Mesendoderm (in vitro differentiated cells): ENCODE measurements at regions not wholly inside any gene's neighbourhood (a gene's known extent, or its start where the extent isn't known, plus 50 kb on each side); places are given as distances from the start of the nearest gene placed in this dataset.

Experiments
- DNase-seq: peaks from one replicate; pipeline ENCODE4 v3.0.0; 2013
- H2AK5ac ChIP-seq: 2 replicates; pipeline ENCODE4 v1.6.1; 2013; ENCODE audit warnings: low read length, inconsistent platforms
- H2BK120ac ChIP-seq: 2 replicates; pipeline ENCODE4 v1.6.1; 2013; ENCODE audit warnings: low read depth, mild to moderate bottlenecking, low read length, moderate library complexity, mixed read lengths
- H2BK15ac ChIP-seq: replicated peaks from 2 replicates; pipeline ENCODE4 v1.6.1; 2013; ENCODE audit warnings: low read depth, mild to moderate bottlenecking, moderate library complexity
- H2BK5ac ChIP-seq: 2 replicates; pipeline ENCODE4 v1.6.1; 2013; ENCODE audit warnings: low read length, inconsistent platforms
- H3K18ac ChIP-seq: 2 replicates; pipeline ENCODE4 v1.6.1; 2013; ENCODE audit warnings: mild to moderate bottlenecking, low read length, mixed read lengths
- H3K23ac ChIP-seq: one replicate; pipeline ENCODE4 v1.6.1; 2013; ENCODE audit warnings: low read length
- H3K27ac ChIP-seq: 2 replicates; pipeline ENCODE4 v1.5.1; 2013; ENCODE audit warnings: low read depth, mild to moderate bottlenecking, inconsistent platforms, low read length, moderate library complexity
- H3K27me3 ChIP-seq: 2 replicates; pipeline ENCODE4 v1.6.1; 2013; ENCODE audit warnings: low read length, control low read depth, mild to moderate bottlenecking, inconsistent platforms; ENCODE audit not compliant: insufficient read depth, poor library complexity
- H3K36me3 ChIP-seq: 2 replicates; pipeline ENCODE4 v1.6.1; 2013; ENCODE audit warnings: low read length, inconsistent platforms; ENCODE audit not compliant: control insufficient read depth, insufficient read depth
- H3K4ac ChIP-seq: one replicate; pipeline ENCODE4 v1.6.1; 2013; ENCODE audit warnings: low read depth, mild to moderate bottlenecking, low read length, moderate library complexity
- H3K4me1 ChIP-seq: 2 replicates; pipeline ENCODE4 v1.6.1; 2013; ENCODE audit warnings: low read depth, low read length, inconsistent platforms; ENCODE audit not compliant: control insufficient read depth
- H3K4me2 ChIP-seq: 2 replicates; pipeline ENCODE4 v1.6.1; 2013; ENCODE audit warnings: low read length
- H3K4me3 ChIP-seq: 2 replicates; pipeline ENCODE4 v1.5.1; 2013; ENCODE audit warnings: mild to moderate bottlenecking, low read length
- H3K56ac ChIP-seq: one replicate; pipeline ENCODE4 v1.6.1; 2013; ENCODE audit warnings: low read length
- H3K79me1 ChIP-seq: 2 replicates; pipeline ENCODE4 v1.6.1; 2013; ENCODE audit warnings: low read length, inconsistent platforms
- H3K79me2 ChIP-seq: 2 replicates; pipeline ENCODE4 v1.6.1; 2013; ENCODE audit warnings: mild to moderate bottlenecking, low read length; ENCODE audit not compliant: control insufficient read depth, insufficient read depth
- H3K9ac ChIP-seq: 2 replicates; pipeline ENCODE4 v1.6.1; 2013; ENCODE audit warnings: low read length, inconsistent platforms
- H4K5ac ChIP-seq: one replicate; pipeline ENCODE4 v1.6.1; 2013; ENCODE audit warnings: low read length
- H4K8ac ChIP-seq: one replicate; pipeline ENCODE4 v1.6.1; 2013; ENCODE audit warnings: low read depth, mild to moderate bottlenecking, control low read depth, low read length, moderate library complexity
- whole genome bisulfite sequencing: extraction: QIAGEN DNeasy Blood & Tissue Kit; methylation state at CpG from one replicate; pipeline ENCODE4 v1.1.7; 2013; ENCODE audit warnings: low lambda C conversion rate, missing lambda C conversion rate; ENCODE audit not compliant: insufficient coverage; ENCODE audit errors: extremely low coverage; 5-methylcytosine and 5-hydroxymethylcytosine counted together

- WGBS: no CpG with 5 or more reads among the region's 10 CpGs
- no peak overlapping the region for H3K9ac ChIP-seq
- H3K23ac ChIP-seq: no peak overlapping the region
Observed at GRCh38 chr20:53846640-53847039, 223.8 kb downstream of the BCAS1 start.

DNA sequence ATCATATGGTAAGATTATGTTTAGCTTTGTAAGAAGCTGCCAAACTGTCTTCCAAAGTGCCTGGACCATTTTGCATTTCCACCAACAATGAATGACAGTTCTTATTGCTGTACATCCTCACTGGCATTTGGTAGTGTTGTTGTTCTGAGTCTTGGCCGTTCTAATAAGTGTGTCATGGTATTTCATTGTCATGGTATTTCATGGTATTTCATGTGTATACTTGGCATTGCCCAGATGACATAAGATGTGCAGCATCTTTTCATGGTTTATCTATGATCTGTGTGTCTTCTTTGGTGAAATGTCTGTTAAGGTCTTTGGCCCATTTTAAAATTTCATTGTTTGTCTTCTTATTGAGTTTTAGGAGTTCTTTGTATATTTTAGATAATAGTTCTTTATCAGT, 224.4 kb downstream of the BCAS1 start:
- H2BK120ac ChIP-seq: no peak overlapping the region
- H3K4me3 ChIP-seq: no peak overlapping the region
- H3K4me2 ChIP-seq: no peak overlapping the region
- no peak overlapping the region for H3K4ac ChIP-seq
- WGBS: no CpG with 5 or more reads among the region's 1 CpG
- no peak overlapping the region for H3K56ac ChIP-seq
- no peaks in the 10 kb centered on the region for H3K36me3 ChIP-seq
- no peak overlapping the region for H3K18ac ChIP-seq
- H3K79me2 ChIP-seq: no peaks in the 10 kb centered on the region
- H3K23ac ChIP-seq: no peak overlapping the region
- H3K4me1 ChIP-seq: no peaks in the 10 kb centered on the region
- no peaks in the 10 kb centered on the region for H3K79me1 ChIP-seq
- no peak overlapping the region for H2BK5ac ChIP-seq
- no peaks in the 10 kb centered on the region for H3K27me3 ChIP-seq
- H3K9ac ChIP-seq: no peak overlapping the region
- no peak for DNase-seq
- no peak overlapping the region for H3K27ac ChIP-seq
- no peak overlapping the region for H2AK5ac ChIP-seq
- no peak overlapping the region for H4K5ac ChIP-seq
- no peak overlapping the region for H2BK15ac ChIP-seq
- H4K8ac ChIP-seq: no peak overlapping the region

More at GRCh38 chr20:53846640-53847039, 223.8 kb downstream of the BCAS1 start:
- no peak overlapping the region for H2BK120ac ChIP-seq
- H2AK5ac ChIP-seq: no peak overlapping the region
- no peak overlapping the region for H2BK5ac ChIP-seq
- H2BK15ac ChIP-seq: no peak overlapping the region
- no peak overlapping the region for H3K56ac ChIP-seq
- no peaks in the 10 kb centered on the region for H3K36me3 ChIP-seq
- no peak overlapping the region for H3K4me2 ChIP-seq
- no peak overlapping the region for H3K27ac ChIP-seq
- H4K8ac ChIP-seq: no peak overlapping the region
- H3K18ac ChIP-seq: no peak overlapping the region
- no peaks in the 10 kb centered on the region for H3K79me1 ChIP-seq
- H3K4ac ChIP-seq: no peak overlapping the region
- H3K4me1 ChIP-seq: no peaks in the 10 kb centered on the region
- DNase-seq: no peak
- H3K27me3 ChIP-seq: no peaks in the 10 kb centered on the region
- H3K4me3 ChIP-seq: no peak overlapping the region
- H4K5ac ChIP-seq: no peak overlapping the region
- no peaks in the 10 kb centered on the region for H3K79me2 ChIP-seq

DNA sequence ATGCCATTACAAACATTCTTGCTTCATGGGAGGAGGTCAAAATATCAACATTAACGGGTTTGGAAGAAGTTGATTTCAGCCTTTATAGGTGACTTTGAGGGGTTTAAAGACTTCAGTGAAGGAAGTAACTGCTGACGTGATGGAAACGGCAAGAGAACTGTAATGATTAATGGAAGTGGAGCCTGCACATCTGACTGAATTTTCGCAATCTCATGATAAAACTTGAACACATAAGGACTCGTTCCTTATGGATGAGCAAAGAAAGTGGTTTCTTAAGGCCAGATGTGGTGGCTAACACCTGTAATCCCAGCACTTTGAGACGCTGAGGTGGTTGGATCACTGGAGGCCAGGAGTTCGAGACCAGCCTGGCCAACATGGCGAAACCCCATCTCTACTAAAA, 226.1 kb downstream of the BCAS1 start:
- Histone ChIP-seq H3K36me3 (no peaks in the 10 kb centered on the region), H3K27ac (no peak overlapping the region), H2BK5ac (no peak overlapping the region), H2BK15ac (no peak overlapping the region), H3K56ac (no peak overlapping the region), H3K4me3 (no peak overlapping the region), H3K18ac (no peak overlapping the region), H3K9ac (no peak overlapping the region), H3K27me3 (no peaks in the 10 kb centered on the region), H3K4me2 (no peak overlapping the region), H2BK120ac (no peak overlapping the region), H3K4me1 (no peaks in the 10 kb centered on the region), H3K79me2 (no peaks in the 10 kb centered on the region), H3K79me1 (no peaks in the 10 kb centered on the region), H3K23ac (no peak overlapping the region), H3K4ac (no peak overlapping the region), H2AK5ac (no peak overlapping the region), H4K5ac (no peak overlapping the region), H4K8ac (no peak overlapping the region)
- WGBS: no CpG with 5 or more reads among the region's 8 CpGs
- no peak for DNase-seq

- Histone ChIP-seq H3K36me3 (no peaks in the 10 kb centered on the region), H2AK5ac (no peak overlapping the region), H2BK120ac (no peak overlapping the region), H4K5ac (no peak overlapping the region), H3K79me1 (no peaks in the 10 kb centered on the region), H2BK15ac (no peak overlapping the region), H3K4me2 (no peak overlapping the region), H3K4me3 (no peak overlapping the region), H3K4ac (no peak overlapping the region), H3K79me2 (no peaks in the 10 kb centered on the region), H3K9ac (no peak overlapping the region), H2BK5ac (no peak overlapping the region), H3K56ac (no peak overlapping the region), H3K27ac (no peak overlapping the region), H3K27me3 (no peaks in the 10 kb centered on the region), H3K23ac (no peak overlapping the region), H3K4me1 (no peaks in the 10 kb centered on the region), H3K18ac (no peak overlapping the region), H4K8ac (no peak overlapping the region)
- DNase-seq: no peak
- no CpG with 5 or more reads among the region's 2 CpGs for whole genome bisulfite sequencing
Observed at GRCh38 chr20:53843645-53844044, 226.7 kb downstream of the BCAS1 start.

- H3K27ac ChIP-seq: no peak overlapping the region
- no peak for DNase-seq
Observed at GRCh38 chr20:53842301-53843099, 227.9 kb downstream of the BCAS1 start.

DNA sequence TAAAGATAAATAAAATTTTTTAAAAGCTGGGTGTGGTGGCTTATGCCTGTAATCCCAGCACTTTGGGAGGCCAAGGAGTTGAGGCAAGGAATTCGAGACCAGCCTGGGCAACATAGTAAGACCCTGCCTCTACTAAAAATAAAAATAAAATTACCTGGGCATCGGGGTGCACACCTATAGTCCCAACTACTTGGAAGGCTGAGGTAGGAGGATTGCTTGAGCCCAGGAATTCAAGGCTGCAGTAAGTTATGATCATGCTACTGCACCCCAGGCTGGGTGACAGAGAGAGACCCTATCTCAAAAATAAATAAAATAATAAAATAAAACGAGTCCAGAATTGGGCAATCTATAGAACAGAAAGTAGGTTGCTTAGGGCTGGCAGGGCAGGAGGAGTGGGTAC, 228.7 kb downstream of the BCAS1 start:
- H3K4me3 ChIP-seq: no peak overlapping the region
- no peak overlapping the region for H4K5ac ChIP-seq
- H3K23ac ChIP-seq: no peak overlapping the region
- no peak overlapping the region for H2AK5ac ChIP-seq
- H3K4me1 ChIP-seq: no peaks in the 10 kb centered on the region
- H3K27me3 ChIP-seq: no peaks in the 10 kb centered on the region
- H3K4ac ChIP-seq: no peak overlapping the region
- H3K27ac ChIP-seq: no peak overlapping the region
- H2BK120ac ChIP-seq: no peak overlapping the region
- no peak for DNase-seq
- no peak overlapping the region for H3K9ac ChIP-seq
- no peaks in the 10 kb centered on the region for H3K79me2 ChIP-seq
- no peak overlapping the region for H2BK5ac ChIP-seq
- no peak overlapping the region for H3K56ac ChIP-seq
- H4K8ac ChIP-seq: no peak overlapping the region
- no peaks in the 10 kb centered on the region for H3K79me1 ChIP-seq
- no peak overlapping the region for H3K18ac ChIP-seq
- WGBS: no CpG with 5 or more reads among the region's 3 CpGs
- no peak overlapping the region for H3K4me2 ChIP-seq
- H3K36me3 ChIP-seq: no peaks in the 10 kb centered on the region
- H2BK15ac ChIP-seq: no peak overlapping the region

More at GRCh38 chr20:53842301-53843099, 227.9 kb downstream of the BCAS1 start:
- H4K8ac ChIP-seq: no peak overlapping the region
- no peak overlapping the region for H4K5ac ChIP-seq
- no CpG with 5 or more reads among the region's 1 CpG for WGBS
- no peak overlapping the region for H2BK120ac ChIP-seq
- H2BK5ac ChIP-seq: no peak overlapping the region
- no peak overlapping the region for H2BK15ac ChIP-seq
- no peak overlapping the region for H3K4me2 ChIP-seq
- no peaks in the 10 kb centered on the region for H3K36me3 ChIP-seq
- no peaks in the 10 kb centered on the region for H3K27me3 ChIP-seq
- H3K4me1 ChIP-seq: no peaks in the 10 kb centered on the region
- H3K9ac ChIP-seq: no peak overlapping the region
- no peak overlapping the region for H3K4ac ChIP-seq
- no peaks in the 10 kb centered on the region for H3K79me1 ChIP-seq
- no peak overlapping the region for H3K56ac ChIP-seq
- no peak overlapping the region for H3K23ac ChIP-seq
- no peak overlapping the region for H3K18ac ChIP-seq
- H2AK5ac ChIP-seq: no peak overlapping the region
- H3K4me3 ChIP-seq: no peak overlapping the region
- H3K79me2 ChIP-seq: no peaks in the 10 kb centered on the region
